ENCODE measurements at regions not wholly inside any gene's neighbourhood (a gene's known extent, or its start where the extent isn't known, plus 50 kb on each side); places are given as distances from the start of the nearest gene placed in this dataset.
"Not testable (repeated sequence)": the region's sequence is repeated elsewhere in the genome, so short reads cannot be mapped to it uniquely, and the experiment has no call there.

GRCh38 chr1:30126848-30127247 is 596.5 kb downstream of the MATN1 start:
- DNase-seq (ENCODE audit: low spot score): no peak

GRCh38 chr1:30125821-30126170 is 597.6 kb downstream of the MATN1 start:
- DNase-seq (ENCODE audit: low spot score): no peak

GRCh38 chr1:30125021-30125820 is 598.2 kb downstream of the MATN1 start:
- DNase-seq (ENCODE audit: low spot score): no peak

- DNase-seq (ENCODE audit: low spot score): no peak
These were observed 599.5 kb downstream of the MATN1 start for GRCh38 chr1:30123896-30124295.

- no peak for DNase-seq (ENCODE audit: low spot score)
These were observed 600.3 kb downstream of the MATN1 start for GRCh38 chr1:30123036-30123435.

GRCh38 chr1:30120245-30121000 is 603.0 kb downstream of the MATN1 start:
- DNase-seq (ENCODE audit: low spot score): no peak

GRCh38 chr1:30117685-30118084 is 605.7 kb downstream of the MATN1 start:
- no peak for DNase-seq (ENCODE audit: low spot score)

GRCh38 chr1:30111431-30111830 is 612.0 kb downstream of the MATN1 start:
- peak; percentile 60 for DNase-seq (ENCODE audit: low spot score)

GRCh38 chr1:30110846-30111245 is 612.5 kb downstream of the MATN1 start:
- no peak for DNase-seq (ENCODE audit: low spot score)

- peak; percentile 50 for DNase-seq (ENCODE audit: low spot score)
These were observed 613.5 kb downstream of the MATN1 start for GRCh38 chr1:30109853-30110252.

GRCh38 chr1:30108186-30108585 is 615.2 kb downstream of the MATN1 start:
- DNase-seq (ENCODE audit: low spot score): no peak

- DNase-seq (ENCODE audit: low spot score): peak; percentile 26
These were observed 617.3 kb downstream of the MATN1 start for GRCh38 chr1:30106125-30106524.

- no peak for DNase-seq (ENCODE audit: low spot score)
These were observed 618.8 kb downstream of the MATN1 start for GRCh38 chr1:30104551-30104950.

GRCh38 chr1:30103708-30104411 is 619.5 kb downstream of the MATN1 start:
- peak; percentile 17 for DNase-seq (ENCODE audit: low spot score)

- DNase-seq (ENCODE audit: low spot score): no peak
These were observed 620.8 kb downstream of the MATN1 start for GRCh38 chr1:30102605-30103004.

GRCh38 chr1:30101487-30102227 is 621.7 kb downstream of the MATN1 start:
- no peak for DNase-seq (ENCODE audit: low spot score)

- no peak for DNase-seq (ENCODE audit: low spot score)
These were observed 622.4 kb downstream of the MATN1 start for GRCh38 chr1:30101016-30101415.

- DNase-seq (ENCODE audit: low spot score): no peak
These were observed 622.9 kb downstream of the MATN1 start for GRCh38 chr1:30100524-30100862.

- no peak for DNase-seq (ENCODE audit: low spot score)
These were observed 623.5 kb downstream of the MATN1 start for GRCh38 chr1:30099587-30100523.

- DNase-seq (ENCODE audit: low spot score): not testable (repeated sequence)
These were observed 625.5 kb downstream of the MATN1 start for GRCh38 chr1:30097851-30098250.

- DNase-seq (ENCODE audit: low spot score): no peak
These were observed 627.8 kb downstream of the MATN1 start for GRCh38 chr1:30095451-30096025.
